Pancreas (tissue), 10 donors: ENCODE measurements at regions not wholly inside any gene's neighbourhood (a gene's known extent, or its start where the extent isn't known, plus 50 kb on each side); places are given as distances from the start of the nearest gene placed in this dataset.

ENCODE experiments used
- ATAC-seq, 4 donors: fragments of 200-7000 bp; cut with Tn5 transposase; one replicate each; pipeline versions ENCODE4 v1.8.0 to v1.9.1; 2020; ENCODE audit warnings: mild to moderate bottlenecking in 4 of 4, moderate library complexity in 4 of 4
- DNase-seq, 6 donors: peaks; one replicate each; pipeline ENCODE4 v3.0.0-alpha.2; 2020
- FAIRE-seq: peaks from 2 replicates; lab custom pipeline; 2012; peaks lifted over from hg19 to GRCh38; lab: Jason Lieb, UNC
- H3K27ac ChIP-seq, 4 donors: fragments of 200-600 bp; sonication (generic); 1 replicate in 3 of 4; 2 replicates in 1 of 4; pipeline versions ENCODE4 v1.5.0 to v1.8.0; 2020
- H3K27me3 ChIP-seq, 4 donors: fragments of 200-600 bp; one replicate each; pipeline ENCODE4 v1.8.0; 2021
- H3K36me3 ChIP-seq, 3 donors: fragments of 200-600 bp; sonication (generic) in 1 of 3; one replicate each; pipeline versions ENCODE4 v1.5.0 to v1.8.0; 2020 to 2021
- H3K4me1 ChIP-seq, 3 donors: fragments of 200-600 bp; one replicate each; pipeline ENCODE4 v1.8.0; 2021
- H3K4me3 ChIP-seq, 4 donors: fragments of 200-600 bp; sonication (generic) in 2 of 4; one replicate each; pipeline versions ENCODE4 v1.5.0 to v1.8.0; 2020 to 2021
- H3K9me3 ChIP-seq, 4 donors: fragments of 200-600 bp; one replicate each; pipeline ENCODE4 v1.8.0; 2021
- WGBS, 2 donors: extraction: QIAGEN DNeasy Blood & Tissue Kit; methylation state at CpG; one replicate each; pipeline ENCODE4 v1.1.7; 2013; 5-methylcytosine and 5-hydroxymethylcytosine counted together
- intact Hi-C, 3 donors: fragments of 100-400 bp; cut with DNase I; formaldehyde crosslinking; loops; one replicate each; pipeline versions ENCODE4 v1.11.1 to v1.14.2; 2022
- TF ChIP-seq, protein P1 (sequence below), 4 donors: fragments of 200-600 bp; sonication (generic) in 3 of 4; IDR thresholded peaks; one replicate each; pipeline versions ENCODE4 v1.5.0 to v1.8.0; 2021; ENCODE audit warnings: antibody characterized with exemption in 4 of 4
- donor health status: healthy with polysubstance abuse.
- donor health status: DM: no; HTN: no; CAD: no; lungs with moderate emphysema.
- donor health status: DM: no; HTN: no; CAD: no.
- donor health status: control.
- donor health status: control.
- donor health status: Bipolar disorder and iron deficiency.
- donor health status: DM: yes; HTN: yes; CAD: no.
- donor health status: DM: no; HTN: no; CAD: no.
- donor health status: DM: no; HTN: no; CAD: no.
- donor health status: DM: yes; HTN: yes; CAD: no.

DNA sequence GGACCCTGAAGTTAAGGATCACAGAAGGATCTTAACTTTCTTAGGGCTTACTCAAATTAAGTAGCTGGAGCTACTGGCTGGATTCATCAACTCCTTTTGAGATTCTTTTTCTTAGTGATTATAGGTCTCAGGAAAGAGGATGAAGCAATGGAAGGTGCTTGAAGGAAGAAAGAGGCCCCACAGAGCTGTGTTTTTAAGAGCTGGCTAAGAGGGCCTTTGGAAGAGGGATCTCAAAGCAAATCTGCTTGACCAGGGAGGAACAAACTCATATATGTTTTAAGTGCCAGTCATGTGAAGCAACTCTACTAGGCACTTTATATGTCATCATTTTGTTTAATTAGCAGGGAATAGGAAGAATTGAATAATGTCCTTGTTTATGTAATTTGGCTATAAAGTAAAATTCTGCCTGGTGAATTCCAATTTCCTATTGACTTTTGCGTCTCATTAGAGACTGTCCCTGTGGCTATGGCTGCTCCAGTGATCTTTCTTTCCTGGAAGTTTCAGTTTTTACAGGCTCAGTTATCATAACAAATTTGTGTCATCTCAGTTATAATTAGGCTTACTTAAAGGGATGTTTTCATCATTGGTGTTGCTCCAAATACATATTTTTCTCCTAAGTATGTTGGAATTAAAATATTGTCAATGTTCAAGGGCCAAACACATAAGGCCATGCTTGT lies 222.8 kb upstream of the CITED2 start:
- H3K27ac ChIP-seq: peak overlapping the region; percentile 2 to 80 (median 55)
- WGBS, 2 donors: 68 to 81% methylated on average over 1 of the region's 1 CpG
- no peak for FAIRE-seq
- no peaks in the 10 kb centered on the region for H3K27me3 ChIP-seq
- intact Hi-C loops: no loop called here
- H3K4me3 ChIP-seq: no peak overlapping the region
- peaks cover 28 to 42% (median 37%) of the 10 kb centered on the region in 3 donors for H3K4me1 ChIP-seq
- H3K36me3 ChIP-seq: no peaks in the 10 kb centered on the region
- H3K9me3 ChIP-seq: no peaks in the 10 kb centered on the region
- TF ChIP-seq, protein P1, sequence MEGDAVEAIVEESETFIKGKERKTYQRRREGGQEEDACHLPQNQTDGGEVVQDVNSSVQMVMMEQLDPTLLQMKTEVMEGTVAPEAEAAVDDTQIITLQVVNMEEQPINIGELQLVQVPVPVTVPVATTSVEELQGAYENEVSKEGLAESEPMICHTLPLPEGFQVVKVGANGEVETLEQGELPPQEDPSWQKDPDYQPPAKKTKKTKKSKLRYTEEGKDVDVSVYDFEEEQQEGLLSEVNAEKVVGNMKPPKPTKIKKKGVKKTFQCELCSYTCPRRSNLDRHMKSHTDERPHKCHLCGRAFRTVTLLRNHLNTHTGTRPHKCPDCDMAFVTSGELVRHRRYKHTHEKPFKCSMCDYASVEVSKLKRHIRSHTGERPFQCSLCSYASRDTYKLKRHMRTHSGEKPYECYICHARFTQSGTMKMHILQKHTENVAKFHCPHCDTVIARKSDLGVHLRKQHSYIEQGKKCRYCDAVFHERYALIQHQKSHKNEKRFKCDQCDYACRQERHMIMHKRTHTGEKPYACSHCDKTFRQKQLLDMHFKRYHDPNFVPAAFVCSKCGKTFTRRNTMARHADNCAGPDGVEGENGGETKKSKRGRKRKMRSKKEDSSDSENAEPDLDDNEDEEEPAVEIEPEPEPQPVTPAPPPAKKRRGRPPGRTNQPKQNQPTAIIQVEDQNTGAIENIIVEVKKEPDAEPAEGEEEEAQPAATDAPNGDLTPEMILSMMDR (IDR thresholded peaks at IDR 0.05): no peak
- peak in 3 of 4 donors; percentile 5 to 29 (median 9) for ATAC-seq
- no peak for DNase-seq

GRCh38 chr6:139595183-139595582 lies 220.7 kb upstream of the CITED2 start:
- no peaks in the 10 kb centered on the region for H3K27me3 ChIP-seq
- TF ChIP-seq, protein P1 (IDR thresholded peaks at IDR 0.05): no peak
- WGBS, 2 donors: 95 to 96% methylated on average over 3 of the region's 3 CpGs
- H3K27ac ChIP-seq: no peak overlapping the region
- ATAC-seq (no peak), DNase-seq (no peak), FAIRE-seq (no peak)
- H3K36me3 ChIP-seq: no peaks in the 10 kb centered on the region
- intact Hi-C loops: no loop called here
- no peaks in the 10 kb centered on the region for H3K9me3 ChIP-seq
- H3K4me1 ChIP-seq: peaks cover 42 to 60% (median 54%) of the 10 kb centered on the region in 3 donors
- no peak overlapping the region for H3K4me3 ChIP-seq

DNA sequence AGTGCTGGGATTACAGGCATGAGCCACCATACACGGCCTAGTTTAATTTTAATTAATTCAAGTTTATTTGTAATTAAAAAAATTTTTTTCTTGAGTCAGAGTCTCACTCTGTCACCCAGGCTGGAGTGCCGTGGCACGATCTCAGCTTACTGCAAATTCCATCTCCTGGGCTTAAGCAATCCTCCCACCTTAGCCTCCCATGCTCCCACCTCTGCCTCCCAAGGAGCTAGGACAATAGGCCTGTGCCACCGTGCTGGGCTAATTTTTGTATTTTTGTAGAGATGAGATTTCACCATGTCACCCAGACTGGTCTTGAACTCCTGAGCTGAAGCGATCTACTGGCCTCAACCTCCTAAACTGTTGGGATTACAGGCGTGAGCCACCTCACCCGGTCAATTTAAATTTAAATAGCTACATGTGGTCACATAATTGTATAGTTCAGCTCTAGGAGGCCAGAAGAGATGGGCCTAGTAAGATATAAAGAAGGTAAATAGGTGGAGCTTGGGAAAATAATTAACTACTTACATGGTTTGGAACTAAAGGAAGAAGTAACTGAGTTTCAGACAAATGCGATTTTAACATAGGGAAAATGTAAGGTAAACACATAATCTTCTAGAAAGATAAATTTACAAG lies 220.0 kb upstream of the CITED2 start:
- no peak for DNase-seq
- no peaks in the 10 kb centered on the region for H3K9me3 ChIP-seq
- ATAC-seq: no peak
- peak overlapping the region in 1 of 4 donors; percentile 30 for H3K27ac ChIP-seq
- TF ChIP-seq, protein P1 (IDR thresholded peaks at IDR 0.05): no peak
- H3K36me3 ChIP-seq: no peaks in the 10 kb centered on the region
- H3K4me1 ChIP-seq: peaks cover 42 to 60% (median 60%) of the 10 kb centered on the region in 3 donors
- intact Hi-C loops: no loop called here
- 81 to 82% methylated on average over 8 of the region's 8 CpGs for WGBS, 2 donors
- no peak overlapping the region for H3K4me3 ChIP-seq
- FAIRE-seq: peak; percentile 64
- H3K27me3 ChIP-seq: no peaks in the 10 kb centered on the region

- Histone ChIP-seq H3K4me3 (no peak overlapping the region), H3K27ac (peak overlapping the region in 3 of 4 donors; percentile 72 to 91 (median 80)), H3K9me3 (no peaks in the 10 kb centered on the region), H3K27me3 (no peaks in the 10 kb centered on the region), H3K4me1 (peaks cover 40 to 66% (median 65%) of the 10 kb centered on the region in 3 donors), H3K36me3 (no peaks in the 10 kb centered on the region)
- TF ChIP-seq, protein P1 (IDR thresholded peaks at IDR 0.05): no peak
- WGBS, 2 donors: 43 to 46% methylated on average over 3 of the region's 3 CpGs
- intact Hi-C loops: no loop called here
- FAIRE-seq: no peak
- ATAC-seq: no peak
- peak in 2 of 6 donors; percentile 40 to 45 for DNase-seq
These were observed 218.6 kb upstream of the CITED2 start for GRCh38 chr6:139593081-139593480.

- DNase-seq (no peak), ATAC-seq (no peak), FAIRE-seq (no peak)
- intact Hi-C loops: no loop called here
- H3K4me3 ChIP-seq: no peak overlapping the region
- no peaks in the 10 kb centered on the region for H3K36me3 ChIP-seq
- no peaks in the 10 kb centered on the region for H3K9me3 ChIP-seq
- TF ChIP-seq, protein P1 (IDR thresholded peaks at IDR 0.05): no peak
- 59 to 63% methylated on average over 1 of the region's 1 CpG for WGBS, 2 donors
- no peaks in the 10 kb centered on the region for H3K27me3 ChIP-seq
- peak overlapping the region; percentile 67 to 91 (median 76) for H3K27ac ChIP-seq
- H3K4me1 ChIP-seq: peaks cover 40 to 65% (median 63%) of the 10 kb centered on the region in 3 donors
These were observed 217.6 kb upstream of the CITED2 start for GRCh38 chr6:139592011-139592410.
